Astrocyte (in vitro differentiated cells and primary cell): ENCODE measurements at regions not wholly inside any gene's neighbourhood (a gene's known extent, or its start where the extent isn't known, plus 50 kb on each side); places are given as distances from the start of the nearest gene placed in this dataset.

Experiments
- DNase-seq: peaks from one replicate; pipeline ENCODE4 v3.0.0-alpha.2; 2010; ENCODE audit warnings: low read depth
- FAIRE-seq: peaks from 2 replicates; lab custom pipeline; 2011; peaks lifted over from hg19 to GRCh38; lab: Jason Lieb, UNC
- H2AFZ ChIP-seq: 2 replicates; pipeline ENCODE4 v1.6.0; 2012; ENCODE audit warnings: low read depth, low read length, inconsistent platforms
- H3K27ac ChIP-seq: 2 replicates; pipeline ENCODE4 v1.5.1; 2011; ENCODE audit warnings: low read depth, low read length, inconsistent platforms
- H3K27me3 ChIP-seq: 2 replicates; pipeline ENCODE4 v1.6.0; 2011; ENCODE audit warnings: low read length, inconsistent platforms; ENCODE audit not compliant: insufficient read depth
- H3K36me3 ChIP-seq: 2 replicates; pipeline ENCODE4 v1.5.1; 2011; ENCODE audit warnings: low read length, inconsistent platforms; ENCODE audit not compliant: insufficient read depth
- H3K4me1 ChIP-seq: 2 replicates; pipeline ENCODE4 v1.5.1; 2011; ENCODE audit warnings: low read length, inconsistent platforms; ENCODE audit not compliant: insufficient read depth
- H3K4me2 ChIP-seq: 2 replicates; pipeline ENCODE4 v1.6.0; 2012; ENCODE audit warnings: low read length, inconsistent platforms
- H3K4me3 ChIP-seq: 2 replicates; pipeline ENCODE4 v1.5.1; 2011; ENCODE audit warnings: low read depth, mild to moderate bottlenecking, low read length, inconsistent platforms; ENCODE audit not compliant: insufficient read depth
- H3K79me2 ChIP-seq: 2 replicates; pipeline ENCODE4 v1.6.0; 2012; ENCODE audit warnings: mild to moderate bottlenecking, low read length, inconsistent platforms; ENCODE audit not compliant: insufficient read depth
- H3K9ac ChIP-seq: 2 replicates; pipeline ENCODE4 v1.6.0; 2012; ENCODE audit warnings: mild to moderate bottlenecking, low read length, inconsistent platforms
- H3K9me3 ChIP-seq: 2 replicates; pipeline ENCODE4 v1.5.1; 2012; ENCODE audit warnings: low read depth, mild to moderate bottlenecking, low read length, inconsistent platforms; ENCODE audit not compliant: insufficient read depth
- H4K20me1 ChIP-seq: 2 replicates; pipeline ENCODE4 v1.6.0; 2012; ENCODE audit warnings: low read length, inconsistent platforms; ENCODE audit not compliant: insufficient read depth
- H3K27ac Mint-ChIP-seq: one replicate; pipeline ENCODE4 v1.8.0; 2021; ENCODE audit warnings: mild to moderate bottlenecking, mixed read lengths; ENCODE audit not compliant: unreplicated experiment
- H3K27me3 Mint-ChIP-seq: one replicate; pipeline ENCODE4 v1.8.0; 2021; ENCODE audit warnings: low read depth, mixed read lengths; ENCODE audit not compliant: unreplicated experiment
- H3K36me3 Mint-ChIP-seq: one replicate; pipeline ENCODE4 v1.8.0; 2021; ENCODE audit warnings: low read depth, mixed read lengths; ENCODE audit not compliant: unreplicated experiment
- H3K4me1 Mint-ChIP-seq: one replicate; pipeline ENCODE4 v1.8.0; 2021; ENCODE audit warnings: low read depth, mixed read lengths; ENCODE audit not compliant: unreplicated experiment
- H3K4me3 Mint-ChIP-seq: one replicate; pipeline ENCODE4 v1.8.0; 2021; ENCODE audit warnings: mild to moderate bottlenecking, moderate library complexity, mixed read lengths; ENCODE audit not compliant: unreplicated experiment
- H3K9me3 Mint-ChIP-seq: one replicate; pipeline ENCODE4 v1.8.0; 2021; ENCODE audit warnings: mild to moderate bottlenecking, mixed read lengths; ENCODE audit not compliant: unreplicated experiment
- EZH2 ChIP-seq: IDR thresholded peaks from 2 replicates; pipeline ENCODE4 v1.6.1; 2012; ENCODE audit warnings: mild to moderate bottlenecking, low read length, inconsistent platforms; ENCODE audit not compliant: insufficient read depth
- TF ChIP-seq, protein P1 (sequence below): IDR thresholded peaks from 2 replicates; pipeline ENCODE4 v1.5.1; 2011; ENCODE audit warnings: low read depth, mild to moderate bottlenecking, inconsistent platforms, low read length, moderate library complexity; ENCODE audit not compliant: insufficient read depth

DNA sequence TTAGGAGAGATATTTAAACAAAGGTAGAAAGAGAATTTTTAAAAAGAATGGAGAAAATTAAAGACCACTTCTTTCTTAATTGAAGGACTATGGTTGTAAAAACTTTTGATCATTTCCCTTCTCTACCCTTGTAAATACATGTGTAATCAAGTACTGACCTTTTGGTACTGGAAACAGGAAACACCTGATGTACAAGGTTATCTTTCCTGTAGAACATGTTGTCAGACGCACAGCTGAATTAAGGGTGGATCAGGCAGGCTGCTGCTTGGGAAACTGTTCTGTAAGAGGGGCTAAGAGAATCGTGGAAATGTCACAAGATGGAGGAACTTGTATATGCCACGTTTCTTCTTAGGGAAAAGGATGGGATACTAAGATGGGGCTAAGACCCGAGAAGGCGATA lies 341.6 kb downstream of the ZNF608 start:
- H3K4me1 Mint-ChIP-seq = peaks cover 24% of the 10 kb centered on the region
- H3K36me3 Mint-ChIP-seq = no peaks in the 10 kb centered on the region
- no peak overlapping the region for H3K4me3 Mint-ChIP-seq
- H3K79me2 ChIP-seq = no peaks in the 10 kb centered on the region
- no peak overlapping the region for H2AFZ ChIP-seq
- H3K4me1 ChIP-seq = peaks cover 15% of the 10 kb centered on the region
- H3K27ac ChIP-seq = no peak overlapping the region
- no peaks in the 10 kb centered on the region for H3K9me3 ChIP-seq
- no peak overlapping the region for H3K9ac ChIP-seq
- no peak overlapping the region for H3K4me2 ChIP-seq
- no peak overlapping the region for H3K27ac Mint-ChIP-seq
- FAIRE-seq (no peak), DNase-seq (no peak)
- H3K27me3 ChIP-seq = no peaks in the 10 kb centered on the region
- no peaks in the 10 kb centered on the region for H3K36me3 ChIP-seq
- no peaks in the 10 kb centered on the region for H3K27me3 Mint-ChIP-seq
- TF ChIP-seq EZH2 = no peak
- TF ChIP-seq, protein P1, sequence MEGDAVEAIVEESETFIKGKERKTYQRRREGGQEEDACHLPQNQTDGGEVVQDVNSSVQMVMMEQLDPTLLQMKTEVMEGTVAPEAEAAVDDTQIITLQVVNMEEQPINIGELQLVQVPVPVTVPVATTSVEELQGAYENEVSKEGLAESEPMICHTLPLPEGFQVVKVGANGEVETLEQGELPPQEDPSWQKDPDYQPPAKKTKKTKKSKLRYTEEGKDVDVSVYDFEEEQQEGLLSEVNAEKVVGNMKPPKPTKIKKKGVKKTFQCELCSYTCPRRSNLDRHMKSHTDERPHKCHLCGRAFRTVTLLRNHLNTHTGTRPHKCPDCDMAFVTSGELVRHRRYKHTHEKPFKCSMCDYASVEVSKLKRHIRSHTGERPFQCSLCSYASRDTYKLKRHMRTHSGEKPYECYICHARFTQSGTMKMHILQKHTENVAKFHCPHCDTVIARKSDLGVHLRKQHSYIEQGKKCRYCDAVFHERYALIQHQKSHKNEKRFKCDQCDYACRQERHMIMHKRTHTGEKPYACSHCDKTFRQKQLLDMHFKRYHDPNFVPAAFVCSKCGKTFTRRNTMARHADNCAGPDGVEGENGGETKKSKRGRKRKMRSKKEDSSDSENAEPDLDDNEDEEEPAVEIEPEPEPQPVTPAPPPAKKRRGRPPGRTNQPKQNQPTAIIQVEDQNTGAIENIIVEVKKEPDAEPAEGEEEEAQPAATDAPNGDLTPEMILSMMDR = no peak
- H3K4me3 ChIP-seq = no peak overlapping the region
- no peaks in the 10 kb centered on the region for H3K9me3 Mint-ChIP-seq
- no peaks in the 10 kb centered on the region for H4K20me1 ChIP-seq

GRCh38 chr5:124403281-124403680 lies 343.2 kb downstream of the ZNF608 start:
- H3K9me3 Mint-ChIP-seq = peaks cover 2% of the 10 kb centered on the region
- H3K27ac ChIP-seq = no peak overlapping the region
- peaks cover 11% of the 10 kb centered on the region for H3K4me1 Mint-ChIP-seq
- no peak overlapping the region for H3K27ac Mint-ChIP-seq
- no peaks in the 10 kb centered on the region for H3K27me3 ChIP-seq
- H3K4me1 ChIP-seq = peaks cover 3% of the 10 kb centered on the region
- no peaks in the 10 kb centered on the region for H4K20me1 ChIP-seq
- DNase-seq (no peak), FAIRE-seq (no peak)
- no peak overlapping the region for H3K4me3 Mint-ChIP-seq
- no peaks in the 10 kb centered on the region for H3K9me3 ChIP-seq
- TF ChIP-seq, protein P1 = no peak
- TF ChIP-seq EZH2 = no peak
- no peak overlapping the region for H3K4me2 ChIP-seq
- H2AFZ ChIP-seq = no peak overlapping the region
- H3K36me3 Mint-ChIP-seq = no peaks in the 10 kb centered on the region
- H3K9ac ChIP-seq = no peak overlapping the region
- H3K4me3 ChIP-seq = no peak overlapping the region
- no peaks in the 10 kb centered on the region for H3K79me2 ChIP-seq
- H3K27me3 Mint-ChIP-seq = no peaks in the 10 kb centered on the region
- no peaks in the 10 kb centered on the region for H3K36me3 ChIP-seq

DNA sequence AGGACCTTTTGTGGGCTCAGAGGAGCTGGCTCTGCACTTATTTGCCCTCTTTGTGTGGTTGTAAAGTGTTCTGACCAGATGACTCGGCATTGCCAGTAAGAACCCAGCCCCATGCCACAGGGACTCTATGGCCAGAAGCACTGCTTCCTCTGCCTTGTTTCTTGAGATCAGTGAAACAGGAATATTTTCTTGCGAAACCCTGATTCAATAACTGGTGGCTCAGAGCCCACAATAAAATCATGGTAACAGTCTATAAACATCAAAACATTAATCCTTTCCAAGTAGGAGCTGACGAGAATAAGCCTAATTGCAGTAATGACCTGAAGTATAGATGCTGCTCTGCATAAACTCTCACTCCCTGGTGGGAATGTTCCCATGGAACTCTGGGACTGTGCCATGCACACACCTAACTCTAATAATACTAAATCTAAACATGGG lies 344.3 kb downstream of the ZNF608 start:
- no peaks in the 10 kb centered on the region for H3K27me3 ChIP-seq
- H3K9me3 Mint-ChIP-seq = peaks cover 2% of the 10 kb centered on the region
- FAIRE-seq (no peak), DNase-seq (peak; percentile 65)
- no peak overlapping the region for H2AFZ ChIP-seq
- no peak overlapping the region for H3K9ac ChIP-seq
- TF ChIP-seq EZH2 = no peak
- TF ChIP-seq, protein P1 = no peak
- no peaks in the 10 kb centered on the region for H3K9me3 ChIP-seq
- H3K4me3 ChIP-seq = no peak overlapping the region
- peak overlapping the region; percentile 12 for H3K27ac Mint-ChIP-seq
- H3K27ac ChIP-seq = no peak overlapping the region
- H3K4me3 Mint-ChIP-seq = no peak overlapping the region
- no peaks in the 10 kb centered on the region for H3K27me3 Mint-ChIP-seq
- no peaks in the 10 kb centered on the region for H3K4me1 ChIP-seq
- no peaks in the 10 kb centered on the region for H3K36me3 ChIP-seq
- peaks cover 9% of the 10 kb centered on the region for H3K4me1 Mint-ChIP-seq
- no peaks in the 10 kb centered on the region for H3K36me3 Mint-ChIP-seq
- no peak overlapping the region for H3K4me2 ChIP-seq
- no peaks in the 10 kb centered on the region for H4K20me1 ChIP-seq
- H3K79me2 ChIP-seq = no peaks in the 10 kb centered on the region
